GM20431 (cell line): ENCODE measurements at regions not wholly inside any gene's neighbourhood (a gene's known extent, or its start where the extent isn't known, plus 50 kb on each side); places are given as distances from the start of the nearest gene placed in this dataset.
"Not testable (repeated sequence)": the region's sequence is repeated elsewhere in the genome, so short reads cannot be mapped to it uniquely, and the experiment has no call there.

Experiments used
- in situ Hi-C: fragments of 300-500 bp; cut with MseI, MboI; formaldehyde crosslinking; loops from one replicate; pipeline ENCODE4 v1.15.0; 2020; ENCODE audit warnings: low sequenced_read_pairs; ENCODE audit not compliant: unreplicated experiment

DNA sequence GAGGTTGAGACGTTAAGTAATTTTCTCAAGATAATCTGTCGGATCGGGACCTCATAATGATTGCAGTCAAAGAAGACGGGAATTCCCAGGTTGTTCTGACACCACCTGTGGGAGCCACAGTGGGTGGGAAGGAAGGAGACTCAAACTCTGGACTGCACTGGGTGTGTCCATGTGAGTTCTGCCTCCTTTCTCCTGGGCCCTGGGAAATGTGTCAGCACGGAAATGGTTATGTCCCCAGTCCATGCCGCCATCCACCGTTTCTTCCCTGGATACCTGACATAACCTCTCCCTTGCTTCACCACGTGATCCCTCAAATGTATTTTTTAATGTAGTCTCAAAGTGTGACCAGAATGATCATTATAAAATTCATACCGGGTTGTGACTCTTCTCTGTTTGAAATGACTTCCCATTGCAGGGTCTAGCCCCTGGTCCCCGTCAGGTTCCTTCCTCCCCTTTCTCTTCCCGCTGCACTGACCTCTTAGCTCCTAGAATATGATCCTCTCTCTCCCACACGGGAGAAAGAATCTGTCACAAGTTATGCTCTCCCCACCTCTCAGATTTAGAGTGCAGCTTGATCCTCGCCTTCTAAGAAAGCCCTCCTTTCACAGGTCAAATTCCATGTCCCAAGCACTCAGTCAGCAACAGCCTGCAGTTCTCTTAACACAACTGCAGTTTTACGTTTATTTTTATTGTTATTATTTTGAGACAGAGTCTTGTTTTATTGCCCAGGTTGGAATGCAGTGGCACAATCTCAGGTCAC, 820.0 kb upstream of the EEF2KMT start:
- in situ Hi-C loops, result no loop called here

DNA sequence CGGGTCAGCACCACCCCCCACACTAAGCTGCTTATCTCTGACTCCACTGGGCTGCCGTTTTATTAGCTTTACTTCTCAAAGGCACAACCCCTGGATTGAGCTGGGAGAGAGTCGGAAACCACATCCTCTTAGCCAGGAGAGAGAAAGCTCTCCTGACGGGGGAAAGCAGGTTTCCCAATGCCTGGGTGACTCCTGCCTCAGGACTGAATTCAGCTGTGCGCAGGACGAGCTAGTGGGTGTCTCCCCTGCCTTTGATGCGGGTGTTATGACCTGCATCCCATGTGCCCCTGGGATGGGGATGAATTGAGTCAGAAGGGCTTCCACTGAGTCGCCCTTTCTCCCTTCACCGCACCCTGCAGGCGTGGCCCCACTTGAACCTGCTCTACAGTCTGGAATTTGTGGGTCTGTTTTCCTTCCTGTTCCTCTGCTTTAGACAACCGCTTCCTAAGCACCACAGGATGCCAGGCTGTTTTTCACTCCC, 819.2 kb upstream of the EEF2KMT start:
- in situ Hi-C loops, result no loop called here

DNA sequence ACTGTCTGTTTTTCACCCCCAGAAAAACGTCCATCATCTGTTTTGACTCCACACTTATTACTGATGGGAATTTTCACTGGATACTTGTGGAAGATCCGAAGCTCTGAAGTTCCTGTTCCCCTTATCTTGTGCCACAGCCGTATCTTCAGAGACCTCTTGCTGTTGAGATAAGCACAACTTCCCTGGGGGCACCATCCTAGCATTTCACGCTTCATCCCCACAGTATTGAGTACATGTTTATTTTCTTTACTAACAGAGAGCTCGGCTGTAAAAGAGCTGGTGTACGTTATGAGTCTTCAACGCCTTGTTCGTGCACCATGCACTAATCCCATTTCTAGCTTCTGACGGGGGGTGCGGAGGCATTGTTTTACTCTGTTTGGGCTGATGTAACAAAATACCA, 813.6 kb upstream of the EEF2KMT start:
- in situ Hi-C loops, result no loop called here

DNA sequence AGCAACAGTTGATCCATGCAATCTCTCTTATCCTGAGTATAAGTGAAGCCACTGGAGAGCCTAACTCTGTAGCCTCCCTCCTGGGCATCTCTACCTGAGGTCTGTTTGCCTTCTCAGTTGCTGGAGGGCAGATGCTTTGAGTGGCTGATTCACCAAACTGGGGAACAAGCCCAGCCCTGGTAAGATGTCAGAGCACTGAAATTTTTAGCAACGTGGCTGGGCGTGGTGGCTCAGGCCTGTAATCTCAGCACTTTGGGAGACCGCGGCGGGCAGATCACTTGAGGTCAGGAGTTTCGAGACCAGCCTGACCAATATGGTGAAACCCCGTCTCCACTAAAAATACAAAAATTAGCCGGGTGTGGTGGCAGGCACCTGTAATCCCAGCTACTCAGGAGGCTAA, 812.0 kb upstream of the EEF2KMT start:
- in situ Hi-C loops, result not testable (repeated sequence)

DNA sequence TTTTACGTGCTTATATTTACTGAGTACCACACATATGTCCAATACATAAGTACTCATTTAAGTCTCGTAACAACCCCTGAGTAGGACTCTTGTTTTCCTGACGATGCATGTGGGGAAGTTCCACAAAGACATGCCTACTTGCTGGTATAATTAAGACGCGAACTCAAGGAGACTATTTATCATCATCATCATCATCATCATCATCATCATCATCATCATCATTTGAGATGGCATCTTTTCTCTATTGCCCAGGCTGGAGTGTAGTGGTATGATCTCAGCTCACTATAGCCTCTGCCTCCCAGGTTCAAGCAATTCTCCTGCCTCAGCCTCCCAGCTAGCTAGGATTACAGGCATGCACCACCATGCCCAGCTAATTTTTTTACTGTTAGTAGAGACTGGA, 809.9 kb upstream of the EEF2KMT start:
- in situ Hi-C loops, result no loop called here

DNA sequence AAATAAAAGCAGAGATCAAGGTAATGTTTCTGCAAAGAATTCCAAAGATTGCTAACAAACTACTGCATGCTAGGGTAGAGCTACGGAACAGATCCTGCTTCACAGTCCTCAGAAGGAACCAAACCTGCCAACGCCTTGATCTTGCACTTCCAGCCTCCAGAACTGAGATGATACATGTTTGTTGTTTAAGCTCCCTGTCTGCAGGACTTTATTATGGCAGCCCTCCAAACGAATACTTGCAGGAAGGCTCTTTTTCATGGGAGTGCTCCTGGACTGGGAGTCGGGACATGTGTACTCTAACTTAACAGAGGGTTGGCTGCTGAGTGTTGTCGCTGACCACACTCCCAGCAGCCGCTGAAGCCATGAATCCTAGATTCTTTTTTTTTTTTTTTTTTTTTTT, 808.8 kb upstream of the EEF2KMT start:
- in situ Hi-C loops, result no loop called here

DNA sequence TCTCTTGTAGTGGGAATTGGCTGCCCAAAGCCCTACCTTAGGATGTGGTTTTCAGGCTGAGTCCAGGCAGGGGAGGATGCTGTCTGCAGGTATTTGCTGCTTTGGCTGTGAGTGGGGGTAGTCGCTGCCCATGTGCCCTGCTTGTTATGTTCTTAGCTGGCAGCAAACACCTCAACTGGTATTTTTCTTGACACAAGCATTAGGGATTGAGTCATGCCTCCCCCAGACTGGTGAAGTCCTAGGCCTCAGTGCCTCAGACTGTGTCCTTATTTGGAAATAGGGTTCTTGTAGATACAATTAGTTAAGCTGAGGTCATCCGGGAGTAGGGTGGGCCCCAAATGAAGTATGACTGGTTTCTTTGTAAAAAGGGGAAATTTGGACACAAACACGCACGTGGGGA, 808.3 kb upstream of the EEF2KMT start:
- in situ Hi-C loops, result no loop called here

DNA sequence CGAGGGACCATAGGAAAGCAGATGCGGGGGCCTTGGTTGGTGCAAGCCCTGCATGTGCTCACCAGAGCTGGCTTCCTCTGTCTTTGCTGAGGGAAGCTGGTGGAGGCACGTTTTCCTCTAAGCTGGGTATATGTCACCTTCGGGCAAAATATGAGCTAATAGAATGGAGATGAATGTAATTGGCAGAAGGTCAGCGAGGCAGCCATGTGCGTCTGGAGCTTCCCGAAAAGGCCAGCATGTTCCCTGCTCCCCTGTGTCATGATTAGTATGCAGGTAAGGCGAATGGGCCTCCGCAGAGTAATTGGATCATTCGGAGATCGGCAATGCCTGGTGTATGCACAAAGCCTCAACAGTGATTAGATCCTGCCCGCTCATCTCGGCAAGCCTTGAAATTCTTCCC, 806.2 kb upstream of the EEF2KMT start:
- in situ Hi-C loops, result no loop called here

DNA sequence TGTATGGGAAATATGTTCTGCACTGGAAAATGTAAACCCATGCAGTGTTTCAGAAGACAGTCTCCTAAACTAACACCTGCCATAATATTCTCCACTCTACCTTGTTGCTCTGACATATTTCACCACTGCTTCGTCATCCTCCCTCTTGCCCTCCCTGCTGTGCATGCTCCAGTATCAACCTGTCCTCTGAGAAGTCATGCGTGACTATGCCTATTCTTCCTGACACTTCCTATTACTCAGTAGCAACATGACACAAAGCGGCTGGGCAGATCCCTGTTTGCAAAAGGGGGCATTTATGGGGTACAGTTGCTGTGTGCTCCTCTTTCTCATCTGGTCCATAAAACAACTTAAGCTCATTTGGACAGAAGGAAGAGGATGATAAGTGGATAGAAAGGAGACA, 805.6 kb upstream of the EEF2KMT start:
- in situ Hi-C loops, result no loop called here

DNA sequence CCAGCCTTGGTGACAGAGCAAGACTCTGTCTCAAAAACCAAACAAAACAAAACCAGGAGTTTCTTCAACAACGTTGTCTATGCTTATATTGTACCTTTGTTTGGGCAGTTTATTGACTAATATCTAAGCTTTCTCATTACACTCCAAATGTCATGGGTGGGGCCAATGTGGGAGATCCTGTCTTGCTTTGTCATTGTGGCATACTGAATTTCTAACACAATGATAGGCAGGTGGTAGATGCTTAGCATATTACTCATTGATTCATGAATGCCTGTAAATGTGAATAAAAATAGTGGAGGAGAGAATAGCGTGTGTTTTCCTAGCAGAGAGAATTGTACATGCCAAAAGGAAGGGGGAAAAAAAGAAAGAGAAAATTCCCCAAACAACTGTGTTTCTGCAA, 802.5 kb upstream of the EEF2KMT start:
- in situ Hi-C loops, result no loop called here

DNA sequence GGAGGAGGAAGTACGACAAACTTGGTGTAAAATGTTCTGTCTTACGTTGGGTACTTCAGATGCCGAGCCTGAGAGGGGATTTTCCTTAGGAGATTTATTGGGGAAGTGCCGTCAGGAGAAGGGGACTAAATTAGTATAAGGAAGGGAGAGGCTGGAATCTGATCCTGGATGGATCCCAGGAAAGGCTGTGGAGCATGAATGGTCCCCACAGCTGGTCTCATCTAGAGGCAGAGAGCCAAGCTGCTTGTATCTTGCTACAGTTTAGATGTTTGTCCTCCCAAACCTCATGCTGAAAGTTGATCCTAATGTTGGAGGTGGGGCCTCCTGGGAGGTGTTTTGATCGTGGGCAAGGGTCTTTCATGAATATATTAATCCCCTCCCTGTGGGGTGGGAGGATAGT, 798.4 kb upstream of the EEF2KMT start:
- in situ Hi-C loops, result loop anchor here (25.0 kb wide), 1 partner anchor 91 kb away; no protein-coding TSS in a partner anchor

DNA sequence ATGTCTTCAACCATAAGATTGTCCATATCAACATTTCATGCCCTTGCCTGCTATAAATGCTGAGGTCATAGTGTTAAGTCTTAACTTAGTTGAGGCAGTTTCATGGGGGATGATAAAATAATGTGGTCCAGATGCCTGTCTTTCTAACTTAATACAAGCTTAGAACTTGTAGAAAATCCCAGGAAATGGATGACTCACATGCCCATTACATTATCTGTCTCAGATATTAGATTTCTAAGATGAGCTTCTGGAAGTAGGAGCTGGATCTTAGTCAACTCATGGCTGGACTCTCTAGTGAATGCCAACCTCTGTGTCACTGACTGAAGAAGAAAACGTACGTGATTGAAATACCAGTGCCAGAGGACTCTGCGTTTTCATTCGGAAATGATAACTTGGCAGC, 797.5 kb upstream of the EEF2KMT start:
- in situ Hi-C loops, result loop anchor here (25.0 kb wide), 1 partner anchor 92 kb away; no protein-coding TSS in a partner anchor

DNA sequence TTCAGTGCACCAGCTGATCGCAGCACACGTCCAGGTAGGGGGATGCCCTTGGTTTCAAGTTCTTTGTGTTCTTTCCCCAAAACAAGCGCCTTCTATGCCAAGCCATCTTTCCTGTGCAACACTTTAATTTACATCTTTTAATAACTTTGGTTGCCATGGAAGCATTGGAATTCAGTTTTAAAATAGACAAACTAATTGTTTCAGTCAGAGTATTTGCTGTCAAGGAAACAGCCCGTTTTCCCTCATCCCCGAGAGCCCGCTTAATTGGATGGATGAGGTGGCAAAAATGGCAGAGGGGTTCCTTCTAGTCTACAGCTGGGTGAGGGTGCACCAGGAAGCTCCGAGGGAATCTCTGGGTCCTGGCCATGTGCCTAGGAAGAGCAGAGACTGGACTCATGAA, 793.7 kb upstream of the EEF2KMT start:
- in situ Hi-C loops, result loop anchor here (25.0 kb wide), 1 partner anchor 96 kb away; no protein-coding TSS in a partner anchor

DNA sequence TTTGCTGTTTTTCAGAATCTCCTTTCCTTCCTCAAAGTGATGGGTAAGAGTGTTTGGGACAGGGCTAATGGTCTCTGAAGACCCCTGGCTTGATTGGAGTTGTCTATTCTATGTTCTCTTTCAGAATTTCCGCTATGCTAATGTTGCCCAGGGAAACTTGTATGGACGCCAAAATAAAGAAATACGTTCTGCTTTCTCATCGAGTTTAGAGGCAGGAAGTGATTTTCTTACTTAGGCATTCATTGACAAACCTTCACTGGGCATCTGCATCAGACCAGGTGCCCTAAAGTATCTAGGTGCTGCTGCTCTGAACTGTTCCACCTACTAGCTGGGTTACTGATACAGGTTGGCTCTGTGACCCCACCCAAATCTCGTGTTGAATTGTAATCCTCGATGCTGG, 787.9 kb upstream of the EEF2KMT start:
- in situ Hi-C loops, result loop anchor here (25.0 kb wide), 1 partner anchor 102 kb away; no protein-coding TSS in a partner anchor

DNA sequence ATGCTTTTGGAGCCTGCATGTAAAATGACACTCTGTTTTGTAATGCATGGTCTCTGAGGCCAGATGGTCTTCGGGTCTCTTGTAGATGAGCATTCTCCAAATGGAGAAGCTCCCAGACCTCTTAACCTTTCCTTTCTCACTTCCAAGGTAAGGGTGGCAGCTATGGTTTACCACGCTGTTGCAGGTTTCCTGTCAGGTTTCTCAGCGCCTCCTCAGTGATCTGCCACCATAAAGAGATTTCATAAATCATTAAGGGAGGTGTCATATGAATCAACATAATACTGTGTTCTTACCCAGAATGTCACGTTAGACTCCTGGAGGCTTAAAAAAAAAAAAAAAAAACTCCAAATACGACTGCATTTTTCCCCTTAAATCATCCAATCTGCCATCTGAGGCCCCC, 787.4 kb upstream of the EEF2KMT start:
- in situ Hi-C loops, result loop anchor here (25.0 kb wide), 1 partner anchor 102 kb away; no protein-coding TSS in a partner anchor

DNA sequence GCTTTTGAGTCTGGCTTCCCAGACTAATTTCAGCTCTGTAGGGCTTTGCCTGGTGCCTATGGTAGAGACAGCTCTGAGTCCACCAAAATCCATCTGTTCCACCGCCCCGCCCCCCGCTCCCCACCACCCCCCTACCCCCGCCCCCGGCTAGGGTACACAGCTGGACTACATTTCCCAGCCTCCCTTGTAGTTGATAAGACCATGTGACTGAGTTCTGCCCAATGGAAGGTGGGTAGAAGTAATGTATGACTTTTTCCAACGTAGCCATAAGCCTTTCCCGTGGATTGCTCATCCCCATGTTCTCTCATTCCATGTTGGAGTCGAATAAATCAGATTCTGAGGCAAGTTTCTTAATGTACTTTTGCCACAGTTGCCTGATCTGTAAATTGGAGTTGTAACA, 786.7 kb upstream of the EEF2KMT start:
- in situ Hi-C loops, result loop anchor here (25.0 kb wide), 1 partner anchor 103 kb away; no protein-coding TSS in a partner anchor

DNA sequence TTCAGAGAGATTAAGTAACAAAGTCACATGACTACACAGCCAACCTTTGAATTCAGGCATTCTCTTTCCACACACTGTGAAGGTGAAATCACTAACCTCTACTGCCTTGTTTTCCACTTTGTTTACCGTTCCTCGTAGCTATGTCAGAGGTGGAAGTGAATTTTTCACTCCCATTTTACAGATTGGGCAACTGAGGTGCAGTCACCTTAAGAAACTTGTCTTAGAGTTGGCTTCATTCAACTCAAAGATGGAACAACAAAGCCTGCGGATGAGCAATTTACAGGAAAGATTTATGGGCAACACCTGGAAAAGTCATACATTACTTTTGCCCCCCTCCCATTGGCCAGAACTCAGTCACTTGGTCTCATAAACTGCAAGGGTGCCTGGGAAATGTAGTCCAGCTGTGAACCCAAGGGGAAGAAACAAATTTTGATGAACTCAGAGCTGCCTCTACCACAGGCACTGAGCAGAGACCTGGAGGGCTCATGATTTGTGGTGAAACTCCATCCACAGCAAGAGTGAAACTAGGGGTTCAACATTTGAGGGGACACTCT, 784.6 kb upstream of the EEF2KMT start:
- in situ Hi-C loops, result loop anchor here (25.0 kb wide), 1 partner anchor 105 kb away; no protein-coding TSS in a partner anchor

DNA sequence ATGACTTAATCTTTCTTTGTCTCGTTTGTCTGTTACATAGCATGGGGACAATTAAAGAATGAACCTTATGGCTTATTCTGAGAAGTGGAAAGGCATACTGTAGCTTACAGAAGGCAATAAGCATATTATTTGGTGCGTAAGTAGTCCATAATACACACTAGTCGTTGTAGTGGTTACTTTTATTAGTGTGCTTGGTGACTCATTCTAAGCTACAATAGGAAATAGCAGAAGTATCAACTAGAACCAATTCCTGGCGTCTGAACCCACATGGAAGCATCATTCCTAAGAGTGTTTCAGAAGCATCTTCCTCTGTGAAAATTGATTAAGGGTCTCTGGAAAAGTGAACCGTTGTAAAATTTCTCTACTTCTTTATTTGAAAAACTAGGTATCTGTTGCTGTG, 777.8 kb upstream of the EEF2KMT start:
- in situ Hi-C loops, result loop anchor here (25.0 kb wide), 1 partner anchor 112 kb away; no protein-coding TSS in a partner anchor

DNA sequence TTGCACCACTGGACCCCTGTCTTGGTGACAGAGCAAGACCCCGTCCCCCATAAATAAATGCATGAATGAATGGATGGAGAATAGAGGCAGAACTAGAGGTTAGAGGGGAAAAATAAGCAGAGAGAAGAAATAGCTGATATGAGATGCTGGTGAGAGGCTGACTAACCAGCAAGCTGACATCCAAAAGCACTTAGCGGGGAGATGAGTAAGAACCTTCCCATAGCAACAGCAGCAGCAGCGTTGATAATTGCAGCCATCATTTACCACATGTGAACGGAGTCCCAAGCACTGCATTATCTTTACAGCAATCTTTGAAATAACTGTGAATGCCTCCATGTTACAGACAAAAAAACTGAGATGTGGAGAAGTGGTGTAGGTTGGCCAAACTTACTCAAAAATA, 777.3 kb upstream of the EEF2KMT start:
- in situ Hi-C loops, result loop anchor here (25.0 kb wide), 1 partner anchor 112 kb away; no protein-coding TSS in a partner anchor

DNA sequence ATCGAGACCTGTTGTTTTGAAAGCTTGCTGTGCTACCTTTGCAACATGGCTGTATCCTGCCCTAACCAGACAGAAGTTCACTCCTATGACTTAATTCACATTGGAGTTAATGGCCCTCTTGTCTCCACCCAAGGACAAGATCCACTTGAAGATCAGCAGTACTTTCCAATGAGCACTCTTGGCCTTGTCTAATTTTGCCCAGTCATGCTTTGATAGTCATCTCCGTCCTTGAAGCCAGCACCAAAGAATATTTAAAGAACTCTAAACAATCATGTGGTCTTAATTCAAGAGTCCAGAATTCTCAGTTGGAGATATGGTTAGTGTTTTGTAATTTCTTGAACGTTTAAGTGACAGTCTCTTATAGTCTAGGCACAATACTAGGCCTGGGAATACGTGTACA, 775.6 kb upstream of the EEF2KMT start:
- in situ Hi-C loops, result no loop called here
